Hematopoietic multipotent progenitor cell treated with erythropoietin and hydrocortisone succinate and interleukin-3 and kit ligand, for 4 days (in vitro differentiated cells): ENCODE measurements at regions not wholly inside any gene's neighbourhood (a gene's known extent, or its start where the extent isn't known, plus 50 kb on each side); places are given as distances from the start of the nearest gene placed in this dataset.

Experiments
- DNase-seq: peaks from one replicate; pipeline ENCODE4 v3.0.0-alpha.2; 2015

- no peak for DNase-seq
Observed at GRCh38 chr6:110033101-110033500, 55.0 kb downstream of the GPR6 start.

- no peak for DNase-seq
Observed at GRCh38 chr6:110033749-110034666, 55.9 kb downstream of the GPR6 start.

GRCh38 chr6:110034667-110035036 is 56.5 kb downstream of the GPR6 start:
- DNase-seq = no peak

- DNase-seq = no peak
Observed at GRCh38 chr6:110035321-110035720, 57.2 kb downstream of the GPR6 start.

GRCh38 chr6:110036408-110037302 is 58.5 kb downstream of the GPR6 start:
- no peak for DNase-seq

- DNase-seq = no peak
Observed at GRCh38 chr6:110037726-110038295, 59.7 kb downstream of the GPR6 start.

GRCh38 chr6:110039364-110039980 is 61.4 kb downstream of the GPR6 start:
- peak; percentile 96 for DNase-seq

GRCh38 chr6:110039981-110040383 is 61.9 kb downstream of the GPR6 start:
- peak; percentile 83 for DNase-seq

GRCh38 chr6:110040716-110041115 is 62.6 kb downstream of the GPR6 start:
- DNase-seq = no peak

- no peak for DNase-seq
Observed at GRCh38 chr6:110041126-110041525, 63.0 kb downstream of the GPR6 start.

GRCh38 chr6:110041830-110042229 is 63.7 kb downstream of the GPR6 start:
- DNase-seq = no peak

- DNase-seq = no peak
Observed at GRCh38 chr6:110042670-110043296, 64.7 kb downstream of the GPR6 start.

- DNase-seq = no peak
Observed at GRCh38 chr6:110043366-110043994, 65.4 kb downstream of the GPR6 start.

- peak; percentile 13 for DNase-seq
Observed at GRCh38 chr6:110044096-110044495, 66.0 kb downstream of the GPR6 start.

GRCh38 chr6:110044622-110045021 is 66.5 kb downstream of the GPR6 start:
- no peak for DNase-seq

- DNase-seq = no peak
Observed at GRCh38 chr6:110048221-110048875, 70.2 kb downstream of the GPR6 start.

GRCh38 chr6:110049696-110050439 is 71.8 kb downstream of the GPR6 start:
- no peak for DNase-seq
